Panc1 (cell line): ENCODE measurements at regions not wholly inside any gene's neighbourhood (a gene's known extent, or its start where the extent isn't known, plus 50 kb on each side); places are given as distances from the start of the nearest gene placed in this dataset.

Experiments
- CTCF ChIP-seq: fragments of 450-650 bp; IDR thresholded peaks from 2 replicates; pipeline ENCODE4 v1.5.1; 2017; ENCODE audit warnings: mild to moderate bottlenecking
- POLR2AphosphoS5 ChIP-seq: IDR thresholded peaks from 2 replicates; pipeline ENCODE4 v1.6.1; 2012; ENCODE audit warnings: mild to moderate bottlenecking, low read depth, low read length, moderate library complexity
- SIN3A ChIP-seq: IDR thresholded peaks from 2 replicates; pipeline ENCODE4 v1.6.1; 2012; ENCODE audit warnings: low read depth, mild to moderate bottlenecking, low read length, moderate library complexity, borderline replicate concordance; ENCODE audit not compliant: insufficient read depth
- TF ChIP-seq, protein P1 (sequence below), 2 experiments: IDR thresholded peaks; 2 replicates each; pipeline ENCODE4 v1.6.1; 2011 to 2012; ENCODE audit warnings: low read depth in 2 of 2, control low read depth in 1 of 2, low read length in 1 of 2, mild to moderate bottlenecking in 1 of 2, moderate library complexity in 1 of 2; ENCODE audit not compliant: insufficient read depth in 1 of 2

- no peak for TF ChIP-seq SIN3A
- TF ChIP-seq CTCF = no peak
- no peak for TF ChIP-seq POLR2AphosphoS5
- TF ChIP-seq, protein P1, sequence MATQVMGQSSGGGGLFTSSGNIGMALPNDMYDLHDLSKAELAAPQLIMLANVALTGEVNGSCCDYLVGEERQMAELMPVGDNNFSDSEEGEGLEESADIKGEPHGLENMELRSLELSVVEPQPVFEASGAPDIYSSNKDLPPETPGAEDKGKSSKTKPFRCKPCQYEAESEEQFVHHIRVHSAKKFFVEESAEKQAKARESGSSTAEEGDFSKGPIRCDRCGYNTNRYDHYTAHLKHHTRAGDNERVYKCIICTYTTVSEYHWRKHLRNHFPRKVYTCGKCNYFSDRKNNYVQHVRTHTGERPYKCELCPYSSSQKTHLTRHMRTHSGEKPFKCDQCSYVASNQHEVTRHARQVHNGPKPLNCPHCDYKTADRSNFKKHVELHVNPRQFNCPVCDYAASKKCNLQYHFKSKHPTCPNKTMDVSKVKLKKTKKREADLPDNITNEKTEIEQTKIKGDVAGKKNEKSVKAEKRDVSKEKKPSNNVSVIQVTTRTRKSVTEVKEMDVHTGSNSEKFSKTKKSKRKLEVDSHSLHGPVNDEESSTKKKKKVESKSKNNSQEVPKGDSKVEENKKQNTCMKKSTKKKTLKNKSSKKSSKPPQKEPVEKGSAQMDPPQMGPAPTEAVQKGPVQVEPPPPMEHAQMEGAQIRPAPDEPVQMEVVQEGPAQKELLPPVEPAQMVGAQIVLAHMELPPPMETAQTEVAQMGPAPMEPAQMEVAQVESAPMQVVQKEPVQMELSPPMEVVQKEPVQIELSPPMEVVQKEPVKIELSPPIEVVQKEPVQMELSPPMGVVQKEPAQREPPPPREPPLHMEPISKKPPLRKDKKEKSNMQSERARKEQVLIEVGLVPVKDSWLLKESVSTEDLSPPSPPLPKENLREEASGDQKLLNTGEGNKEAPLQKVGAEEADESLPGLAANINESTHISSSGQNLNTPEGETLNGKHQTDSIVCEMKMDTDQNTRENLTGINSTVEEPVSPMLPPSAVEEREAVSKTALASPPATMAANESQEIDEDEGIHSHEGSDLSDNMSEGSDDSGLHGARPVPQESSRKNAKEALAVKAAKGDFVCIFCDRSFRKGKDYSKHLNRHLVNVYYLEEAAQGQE (IDR thresholded peaks at IDR 0.05; ENCODE audit: insufficient read depth in 1 of 2, low read depth in 2 of 2, low read length in 1 of 2) = no peak
Measured at GRCh38 chr4:44071959-44072955, 376.4 kb downstream of the KCTD8 start.
